NCI-H446 (cell line): ENCODE measurements at regions not wholly inside any gene's neighbourhood (a gene's known extent, or its start where the extent isn't known, plus 50 kb on each side); places are given as distances from the start of the nearest gene placed in this dataset.

Source experiments
- DNase-seq, 2 experiments: peaks; one replicate each; lab custom pipeline; 2025; lab: John Stamatoyannopoulos, UW

GRCh38 chr20:24261351-24261750, 208.1 kb upstream of the SYNDIG1 start:
- DNase-seq: no peak

GRCh38 chr20:24257171-24257570, 212.3 kb upstream of the SYNDIG1 start:
- no peak for DNase-seq

GRCh38 chr20:24256307-24256706, 213.1 kb upstream of the SYNDIG1 start:
- no peak for DNase-seq

GRCh38 chr20:24254480-24254879, 214.9 kb upstream of the SYNDIG1 start:
- no peak for DNase-seq

GRCh38 chr20:24253321-24253720, 216.1 kb upstream of the SYNDIG1 start:
- no peak for DNase-seq

GRCh38 chr20:24245094-24245493, 224.3 kb upstream of the SYNDIG1 start:
- DNase-seq: no peak

- DNase-seq: no peak
Observed at GRCh38 chr20:24242763-24243162, 226.7 kb upstream of the SYNDIG1 start.

GRCh38 chr20:24241466-24241865, 228.0 kb upstream of the SYNDIG1 start:
- DNase-seq: no peak

- DNase-seq: no peak
Observed at GRCh38 chr20:24236963-24237362, 232.5 kb upstream of the SYNDIG1 start.

- DNase-seq: no peak
Observed at GRCh38 chr20:24236201-24236600, 233.2 kb upstream of the SYNDIG1 start.

- DNase-seq: no peak
Observed at GRCh38 chr20:24235296-24236175, 233.9 kb upstream of the SYNDIG1 start.

- no peak for DNase-seq
Observed at GRCh38 chr20:24227600-24227999, 239.0 kb upstream of the GGTLC1 start.

- DNase-seq: no peak
Observed at GRCh38 chr20:24212494-24212893, 223.9 kb upstream of the GGTLC1 start.

- DNase-seq: no peak
Observed at GRCh38 chr20:24211972-24212371, 223.4 kb upstream of the GGTLC1 start.

GRCh38 chr20:24210356-24210755, 221.8 kb upstream of the GGTLC1 start:
- no peak for DNase-seq

- no peak for DNase-seq
Observed at GRCh38 chr20:24208652-24209051, 220.1 kb upstream of the GGTLC1 start.

- no peak for DNase-seq
Observed at GRCh38 chr20:24207803-24208300, 219.3 kb upstream of the GGTLC1 start.

- DNase-seq: no peak
Observed at GRCh38 chr20:24206995-24207394, 218.4 kb upstream of the GGTLC1 start.

GRCh38 chr20:24203526-24204183, 215.1 kb upstream of the GGTLC1 start:
- DNase-seq: no peak

GRCh38 chr20:24199501-24199900, 210.9 kb upstream of the GGTLC1 start:
- no peak for DNase-seq

GRCh38 chr20:24194143-24194542, 205.6 kb upstream of the GGTLC1 start:
- DNase-seq: no peak

- no peak for DNase-seq
Observed at GRCh38 chr20:24190905-24191304, 202.3 kb upstream of the GGTLC1 start.

GRCh38 chr20:24185791-24186190, 197.2 kb upstream of the GGTLC1 start:
- DNase-seq: no peak
